Renal pelvis (tissue), 1 donor: ENCODE measurements at regions not wholly inside any gene's neighbourhood (a gene's known extent, or its start where the extent isn't known, plus 50 kb on each side); places are given as distances from the start of the nearest gene placed in this dataset.

Experiments
- DNase-seq: peaks from one replicate; pipeline ENCODE4 v3.0.0-alpha.2; 2013

DNA sequence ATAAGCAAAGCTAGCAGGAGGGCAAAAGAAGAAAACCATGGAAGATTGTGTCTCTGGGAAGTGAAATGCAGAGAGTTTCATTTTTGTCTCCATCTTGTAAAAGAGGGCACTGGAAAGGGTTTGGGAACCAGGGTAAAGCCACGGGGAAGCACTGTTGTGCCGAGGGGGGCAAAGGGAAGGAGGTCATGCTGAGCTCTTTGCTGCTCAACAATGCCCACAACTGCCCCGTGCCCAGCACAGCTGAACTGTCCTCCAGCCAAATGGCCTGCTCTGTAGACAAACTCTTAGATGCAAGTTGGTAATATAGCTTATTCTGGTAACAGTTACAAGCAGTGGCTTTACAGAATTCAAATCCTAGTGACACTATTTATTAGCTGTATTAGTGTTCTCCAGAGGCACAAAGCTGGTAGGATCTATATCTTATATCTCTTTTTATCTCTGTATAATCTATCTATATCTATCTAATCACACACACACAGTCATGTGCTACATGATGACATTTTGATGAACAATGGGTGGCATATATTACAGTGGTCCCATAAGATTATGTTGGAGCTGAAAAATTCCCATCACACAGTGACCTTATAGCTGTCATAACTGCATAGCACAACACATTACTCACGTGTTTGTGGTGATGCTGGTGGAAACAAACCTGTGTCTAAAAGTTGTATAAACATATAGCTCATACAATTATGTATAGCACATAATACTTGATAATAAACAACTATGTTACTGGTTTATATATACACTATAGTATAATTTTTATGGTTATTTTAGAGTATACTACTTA lies 203.4 kb upstream of the DDHD1 start:
- no peak for DNase-seq

DNA sequence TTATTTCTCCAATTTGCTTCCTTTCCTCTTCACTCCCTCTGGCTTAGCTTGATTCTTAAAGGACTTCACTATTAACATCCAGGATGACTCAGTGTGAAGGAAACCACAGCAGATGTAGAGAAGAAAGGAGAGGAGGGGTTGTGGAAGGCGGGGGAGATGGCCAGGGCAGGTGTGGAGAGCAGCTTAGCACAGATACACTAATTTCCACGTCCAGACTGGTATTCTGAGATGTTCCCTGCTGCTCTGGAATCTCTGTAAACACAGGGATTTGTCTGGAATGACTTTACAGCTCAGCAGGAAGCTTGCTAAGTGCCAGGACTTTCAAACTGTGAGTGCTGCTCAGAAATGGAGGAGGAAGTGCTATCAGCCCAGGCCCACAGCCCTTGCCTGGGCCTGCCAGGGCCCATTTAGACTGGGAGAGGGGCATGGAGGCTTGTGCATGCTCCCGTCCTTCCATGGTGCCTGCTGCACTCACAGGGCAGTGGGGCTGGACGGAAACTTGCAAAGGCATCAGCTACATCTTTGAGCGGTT lies 202.5 kb upstream of the DDHD1 start:
- DNase-seq = no peak

DNA sequence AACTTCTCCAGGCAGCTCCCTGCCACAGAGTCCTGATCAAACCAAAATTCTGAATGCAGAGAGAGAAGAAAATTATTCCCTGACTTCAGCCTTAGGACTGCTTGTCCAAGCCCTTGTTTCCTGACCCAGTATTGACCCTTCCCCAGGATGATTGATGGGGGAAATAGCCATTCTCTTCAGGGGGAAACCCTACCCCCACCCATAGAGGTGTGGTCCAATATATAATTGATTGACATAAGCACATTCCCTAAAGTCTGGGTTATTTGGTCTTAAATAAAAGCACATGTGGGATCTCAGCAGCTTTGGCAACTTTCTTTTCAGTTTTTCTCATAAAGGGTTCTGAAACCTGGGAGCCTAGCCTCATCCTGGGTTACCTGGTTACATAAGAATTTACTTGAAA lies 201.2 kb upstream of the DDHD1 start:
- DNase-seq = no peak

DNA sequence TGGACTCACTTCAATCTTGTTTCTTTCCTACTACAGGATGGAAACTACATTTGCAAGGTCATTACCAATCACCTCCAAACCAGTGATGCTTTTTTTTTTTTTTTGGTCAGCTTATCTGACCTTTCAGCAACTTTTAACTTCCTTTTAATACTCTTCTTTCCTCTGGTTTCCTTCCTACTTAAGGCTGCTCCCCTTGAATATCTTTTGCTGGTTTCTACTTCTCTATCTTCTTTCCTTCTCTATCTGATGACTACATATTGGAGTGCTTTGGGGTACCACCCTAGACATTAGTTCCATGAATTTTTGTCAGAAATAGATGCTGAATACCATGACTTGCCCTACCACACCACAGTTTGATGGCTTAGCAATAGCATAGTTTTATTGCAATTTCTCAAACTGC lies 197.7 kb upstream of the DDHD1 start:
- DNase-seq = no peak

DNA sequence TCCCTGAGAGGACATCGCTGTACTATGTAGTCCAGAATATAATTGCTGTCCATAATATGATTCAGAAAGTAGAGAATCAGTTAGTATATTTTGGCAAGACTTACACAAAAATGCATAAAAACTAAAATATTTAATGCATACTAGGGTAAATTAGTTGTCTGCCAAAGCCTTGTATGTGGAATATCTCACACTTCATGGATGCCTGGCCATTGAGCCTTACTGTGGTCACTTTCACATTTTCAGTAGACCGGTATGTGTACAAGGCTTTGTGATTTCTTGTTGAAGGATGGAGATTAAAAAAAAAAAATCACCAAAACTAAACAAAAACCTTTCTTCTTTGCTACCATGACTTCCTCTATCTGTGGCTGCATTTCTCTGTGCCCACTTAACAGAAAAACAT lies 197.3 kb upstream of the DDHD1 start:
- DNase-seq = no peak

DNA sequence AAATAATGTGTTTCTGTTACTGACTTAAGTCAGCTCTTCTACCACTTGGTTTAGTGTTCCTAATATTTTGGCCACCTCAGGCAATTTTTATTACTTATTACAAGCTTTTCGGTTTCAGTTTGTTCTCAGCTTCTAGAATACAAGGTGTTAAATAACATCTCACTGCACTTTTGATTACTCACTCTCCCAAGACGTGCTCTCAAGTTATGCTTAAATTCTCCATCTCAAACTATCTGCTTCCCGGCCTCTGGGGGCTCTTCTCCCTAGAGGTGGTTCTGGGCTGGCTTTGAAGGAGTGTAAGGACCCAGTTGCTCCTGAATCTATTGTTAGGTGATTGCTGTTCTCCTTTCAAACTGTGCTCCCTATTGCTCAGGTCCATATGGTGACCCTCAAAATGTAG lies 193.9 kb upstream of the DDHD1 start:
- no peak for DNase-seq

DNA sequence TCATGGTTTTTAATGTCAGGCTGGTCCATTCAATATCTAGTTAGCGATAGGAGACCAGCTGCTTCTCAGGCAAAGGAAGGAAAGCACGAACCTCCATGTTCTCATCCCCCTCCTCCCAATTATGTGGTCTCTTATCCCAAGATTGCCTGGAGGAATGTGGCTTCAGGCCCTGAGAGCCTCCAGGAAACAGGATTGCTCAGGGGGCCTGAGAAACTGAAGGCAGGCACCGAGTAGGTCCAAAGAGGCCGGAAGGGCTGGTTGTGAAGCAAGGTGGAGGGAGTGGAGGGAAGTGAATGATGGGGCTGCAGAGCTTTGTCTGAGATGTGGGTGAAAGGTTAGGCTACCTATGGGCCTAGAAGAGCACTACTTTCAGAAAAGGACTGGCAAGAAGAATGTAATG lies 188.2 kb upstream of the DDHD1 start:
- no peak for DNase-seq

DNA sequence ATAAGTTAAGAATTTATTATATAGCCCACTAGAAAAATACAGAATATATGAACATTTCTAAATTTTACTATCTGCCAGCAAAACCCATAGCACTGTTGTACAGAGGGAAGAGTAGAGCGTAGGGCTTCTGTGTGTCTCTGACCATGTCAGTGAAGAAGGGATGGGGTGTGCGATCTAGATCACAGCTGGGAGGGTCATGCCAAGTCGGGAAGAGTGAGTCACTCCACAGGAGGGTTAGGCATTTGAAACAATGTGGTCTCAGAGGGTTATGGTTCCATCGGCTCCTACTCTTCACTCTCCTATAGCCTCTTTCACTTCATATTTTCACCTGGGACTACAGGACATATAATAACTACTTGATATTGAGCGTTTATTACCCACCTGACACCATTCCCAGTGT lies 185.1 kb upstream of the DDHD1 start:
- no peak for DNase-seq

DNA sequence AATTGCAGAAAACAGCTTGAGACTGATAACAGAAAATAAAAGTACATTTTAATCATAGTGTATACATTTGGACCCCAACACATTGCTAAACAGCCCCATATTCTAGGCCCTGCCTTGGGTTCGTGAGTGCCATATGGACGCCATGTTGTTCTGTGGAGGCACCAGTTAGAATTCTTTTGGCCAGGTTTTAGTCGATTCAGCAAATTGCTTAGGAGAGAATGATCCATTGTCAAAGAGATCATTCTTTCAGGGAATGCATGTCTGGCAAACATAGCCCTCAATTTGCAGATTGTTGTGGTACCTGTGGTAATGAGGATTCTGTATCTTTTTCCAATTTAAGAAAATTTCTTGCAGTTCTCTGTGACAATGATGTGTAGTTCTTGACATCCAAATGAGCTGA lies 183.6 kb upstream of the DDHD1 start:
- no peak for DNase-seq

DNA sequence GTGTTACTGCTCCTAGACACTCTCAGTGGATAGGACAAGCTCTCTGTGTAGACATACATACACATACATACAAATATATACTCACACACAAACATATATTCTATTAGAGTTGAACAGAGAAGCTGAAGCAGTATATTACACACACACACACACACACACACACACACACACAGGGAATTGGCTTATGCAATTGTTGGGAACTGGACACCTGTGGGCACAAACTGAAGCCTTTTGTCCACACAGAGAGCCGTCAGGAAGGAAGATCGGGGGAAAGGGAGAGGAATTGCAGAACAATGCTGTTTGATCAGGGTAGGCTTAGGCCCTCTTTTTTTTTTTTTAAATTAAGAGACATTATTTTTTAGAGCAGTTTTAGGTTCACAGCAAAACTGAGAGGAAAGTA lies 180.7 kb upstream of the DDHD1 start:
- DNase-seq = no peak

DNA sequence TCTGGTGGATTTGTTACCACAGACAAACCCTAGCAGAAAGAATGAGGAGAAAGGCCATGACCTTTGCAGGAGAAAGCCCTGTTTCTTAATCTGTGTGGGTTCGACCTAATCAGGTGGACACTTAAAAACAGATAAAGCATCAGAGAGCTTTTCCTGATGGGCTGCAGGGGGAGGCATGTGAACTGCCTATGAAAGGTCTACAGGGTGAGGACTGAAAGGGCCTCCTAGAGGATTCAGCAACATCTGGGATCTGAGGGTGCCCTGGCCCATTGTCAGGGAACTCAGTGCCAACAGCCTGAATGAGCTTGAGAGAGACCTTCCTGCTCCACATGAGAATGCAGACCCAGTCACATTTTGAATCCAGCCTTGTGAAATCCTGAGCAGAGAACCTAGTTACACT lies 178.8 kb upstream of the DDHD1 start:
- no peak for DNase-seq

DNA sequence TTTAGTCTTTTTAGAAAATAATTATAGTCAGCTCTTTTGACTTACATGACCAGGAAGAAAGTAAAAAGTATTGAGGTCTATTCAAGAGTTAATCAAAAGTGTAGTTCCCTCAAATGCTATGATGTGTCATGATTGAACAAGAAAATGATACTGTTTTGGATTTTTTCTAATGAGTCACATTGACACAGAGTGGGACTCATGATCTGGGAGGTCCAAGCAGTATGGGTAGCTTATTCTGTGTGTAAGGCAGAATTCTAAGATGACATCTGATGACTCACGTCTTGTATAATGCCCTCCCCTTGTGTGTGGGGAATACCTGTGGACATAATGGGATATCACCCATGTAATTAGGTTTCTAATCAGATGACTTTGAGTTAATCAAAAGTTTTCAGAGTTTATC lies 178.1 kb upstream of the DDHD1 start:
- DNase-seq = no peak

DNA sequence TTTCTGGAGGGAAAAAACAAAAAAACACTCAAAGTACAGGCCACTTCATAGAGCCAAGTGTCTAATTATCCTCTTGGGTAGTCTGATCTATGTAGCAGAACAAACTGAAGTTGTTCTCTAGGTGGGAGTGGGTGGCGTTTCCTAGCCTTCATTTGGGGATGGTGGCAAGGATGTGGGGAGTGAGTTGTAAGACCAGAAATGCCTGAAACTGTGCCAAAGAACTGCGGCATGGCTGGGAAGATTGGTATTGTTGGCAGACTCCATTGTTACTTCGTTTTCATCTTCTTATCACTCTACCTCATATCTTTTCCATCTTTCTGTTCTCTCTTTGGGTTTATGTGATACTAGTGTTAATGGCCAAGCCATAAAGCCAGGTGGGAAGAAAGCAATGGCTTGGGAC lies 177.3 kb upstream of the DDHD1 start:
- DNase-seq = no peak

DNA sequence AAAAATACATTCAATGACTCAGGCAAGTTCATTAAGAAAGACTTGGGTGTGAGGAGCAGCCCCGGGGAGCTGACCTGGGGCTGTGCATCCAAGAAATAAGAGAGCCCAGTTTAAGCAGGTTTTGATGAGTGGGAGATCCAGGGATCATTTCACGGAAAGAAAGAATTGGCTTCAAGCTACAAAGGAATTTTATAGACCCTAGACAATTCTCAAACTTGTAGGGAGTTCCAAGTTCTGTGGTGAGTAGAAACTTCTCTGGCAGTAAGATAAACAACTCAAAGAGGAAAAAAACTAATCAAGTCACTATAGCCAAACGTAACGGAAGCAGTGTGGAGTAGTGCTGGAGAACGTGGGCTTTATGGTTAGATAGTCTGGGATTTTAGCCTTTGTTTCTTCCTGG lies 175.7 kb upstream of the DDHD1 start:
- DNase-seq = no peak

DNA sequence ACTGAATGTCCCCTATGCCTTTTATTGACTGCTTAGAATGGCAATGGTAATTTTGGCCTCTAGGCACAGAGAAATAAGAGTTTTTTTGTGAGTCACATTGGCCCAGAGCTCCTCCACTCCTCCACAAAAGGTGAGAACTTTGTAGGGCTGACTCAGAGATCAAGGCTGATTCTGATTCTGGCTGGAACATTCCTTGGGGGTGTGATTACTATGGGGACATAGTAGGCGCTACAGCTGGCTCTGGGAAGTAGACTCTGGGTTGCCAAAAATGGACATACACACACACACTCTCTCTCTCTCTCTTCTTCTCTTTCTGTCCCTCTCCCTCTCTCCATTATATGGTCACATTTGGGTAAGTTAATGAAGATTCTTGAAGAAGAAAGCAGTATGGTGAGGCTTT lies 174.6 kb upstream of the DDHD1 start:
- DNase-seq = no peak

DNA sequence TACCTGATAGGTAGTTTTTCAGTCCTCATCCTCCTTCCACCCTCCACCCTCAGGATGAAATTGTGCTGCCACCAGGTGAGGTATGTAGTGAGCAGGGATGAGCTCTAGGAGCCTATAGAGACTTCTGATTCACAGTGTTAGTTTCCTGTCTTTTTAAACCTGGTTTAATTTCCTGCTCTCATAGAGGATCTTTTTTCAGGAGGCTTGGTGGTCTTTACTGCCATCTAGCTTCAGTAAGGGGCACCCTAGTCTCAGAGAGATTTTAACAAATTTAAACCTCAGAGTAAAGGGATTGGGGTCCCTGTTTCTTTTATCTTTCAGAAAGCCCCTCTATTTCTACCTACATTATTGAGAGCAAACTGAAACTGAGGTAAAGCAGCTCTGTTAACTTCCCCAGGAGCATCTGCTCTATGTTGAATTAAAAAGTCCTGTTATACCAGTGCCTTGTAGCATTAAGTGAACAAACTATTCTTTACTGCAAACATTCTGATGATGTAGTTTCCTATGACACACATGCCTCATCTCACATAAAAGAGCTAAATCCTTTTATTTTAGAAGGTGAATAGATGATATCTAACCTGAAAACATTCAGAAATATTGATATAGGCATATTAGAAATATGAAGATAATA lies 172.2 kb upstream of the DDHD1 start:
- peak; percentile 21 for DNase-seq

DNA sequence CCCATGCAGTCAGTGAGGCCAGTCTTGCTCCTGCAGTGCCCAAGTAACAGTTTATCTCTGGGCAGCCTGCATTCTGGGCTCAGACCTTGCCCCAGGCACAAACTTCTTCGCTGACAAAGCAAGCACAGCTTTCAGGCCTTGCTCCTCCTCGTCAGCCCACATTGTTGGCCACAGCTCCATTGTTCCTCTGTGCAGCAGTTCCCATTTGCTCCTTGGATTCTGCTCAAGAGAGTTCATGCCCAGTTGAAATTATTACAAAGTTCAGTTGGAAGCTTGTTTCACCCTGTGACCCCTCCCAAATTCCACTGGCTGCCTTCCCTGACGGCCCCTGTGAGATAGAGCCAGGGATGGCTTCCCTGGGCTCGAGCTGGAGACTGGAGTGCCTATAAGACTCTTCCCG lies 163.4 kb upstream of the DDHD1 start:
- DNase-seq = no peak

DNA sequence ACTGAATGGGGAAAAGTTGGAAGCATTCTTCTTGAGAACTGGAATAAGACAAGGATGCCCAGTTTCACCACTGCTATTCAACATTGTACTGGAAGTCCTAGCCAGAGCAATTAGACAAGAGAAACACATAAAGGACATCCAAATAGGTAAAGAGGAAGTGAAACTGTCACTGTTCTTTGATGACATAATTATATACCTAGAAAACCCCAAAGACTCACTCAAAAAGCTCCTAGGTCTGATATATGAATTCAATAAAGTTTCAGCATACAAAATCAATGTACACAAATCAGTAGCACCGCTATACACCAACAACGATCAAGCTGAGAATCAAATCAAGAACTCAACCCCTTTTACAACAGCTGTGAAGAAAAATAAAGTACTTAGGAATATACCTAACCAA lies 157.3 kb upstream of the DDHD1 start:
- no peak for DNase-seq

DNA sequence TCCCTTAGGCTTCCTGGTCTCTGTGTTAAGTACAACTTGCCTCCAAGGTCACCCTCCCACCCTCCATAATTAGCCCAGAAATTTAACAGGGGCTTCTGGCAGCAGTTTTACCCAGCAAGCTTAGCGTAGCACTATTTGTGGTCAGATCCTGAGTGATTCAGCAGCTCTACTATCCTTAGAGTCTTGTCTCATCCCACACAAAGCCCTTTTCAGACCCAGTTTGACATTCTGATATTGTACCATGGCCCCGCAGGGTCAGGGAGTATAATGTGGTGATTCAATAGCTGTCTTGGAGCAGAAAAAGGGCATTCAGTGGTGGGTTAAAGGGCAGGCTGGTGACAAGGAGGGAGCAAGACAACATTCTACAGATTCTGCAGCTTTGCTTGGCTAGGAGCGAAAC lies 153.8 kb upstream of the DDHD1 start:
- peak; percentile 42 for DNase-seq

DNA sequence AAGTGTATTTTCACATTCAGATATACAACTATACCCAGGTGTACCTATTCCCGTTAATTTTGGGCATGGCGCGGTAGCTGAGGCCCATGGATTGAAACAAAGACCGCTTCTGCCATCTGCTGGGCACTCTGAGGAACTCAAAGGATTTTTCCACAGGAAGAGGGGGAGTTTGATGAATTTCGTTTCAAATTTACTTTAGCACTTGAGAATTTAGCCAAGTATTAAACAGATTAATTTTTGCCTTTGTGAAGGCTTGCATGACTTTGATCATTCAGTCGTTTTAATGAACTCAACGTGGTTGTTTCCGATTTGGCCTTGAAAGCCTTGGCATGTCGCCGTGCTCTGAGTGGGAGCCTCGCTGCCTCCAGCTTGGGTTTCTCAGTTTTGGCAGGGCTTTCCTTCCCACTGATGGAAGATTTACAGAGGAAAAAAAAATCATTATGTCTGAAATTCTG lies 153.2 kb upstream of the DDHD1 start:
- DNase-seq = peak; percentile 87

DNA sequence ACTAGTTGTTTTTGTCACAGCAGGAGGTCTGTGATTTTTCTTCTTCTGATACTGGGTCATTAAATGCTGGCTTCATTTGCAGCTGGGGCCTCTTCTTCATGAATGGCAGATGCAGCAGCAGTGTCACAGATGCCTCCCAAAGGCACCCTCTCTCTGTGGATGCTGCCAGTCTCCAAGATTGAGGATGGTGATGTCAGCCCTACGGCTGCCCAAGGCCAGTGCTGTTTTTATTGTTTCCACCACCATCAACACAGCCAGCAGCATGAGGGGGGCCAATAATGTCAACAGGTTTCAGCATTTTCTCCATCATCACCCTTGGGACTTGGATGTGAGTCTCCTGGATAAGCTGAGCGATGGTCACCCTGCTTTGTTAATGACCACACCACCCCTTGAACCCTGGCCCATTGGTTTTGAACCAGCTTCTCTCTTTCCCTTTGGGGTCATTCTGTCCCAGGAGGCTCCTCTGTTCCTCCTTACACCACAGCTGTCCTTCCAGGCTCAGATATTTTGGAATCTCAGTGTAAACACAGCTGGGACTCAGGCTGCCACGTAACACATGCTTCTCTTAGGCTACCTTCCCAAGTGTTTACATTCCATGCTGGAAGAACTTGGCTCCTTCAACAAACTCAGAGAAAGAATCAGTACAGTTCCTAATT lies 151.7 kb upstream of the DDHD1 start:
- no peak for DNase-seq

DNA sequence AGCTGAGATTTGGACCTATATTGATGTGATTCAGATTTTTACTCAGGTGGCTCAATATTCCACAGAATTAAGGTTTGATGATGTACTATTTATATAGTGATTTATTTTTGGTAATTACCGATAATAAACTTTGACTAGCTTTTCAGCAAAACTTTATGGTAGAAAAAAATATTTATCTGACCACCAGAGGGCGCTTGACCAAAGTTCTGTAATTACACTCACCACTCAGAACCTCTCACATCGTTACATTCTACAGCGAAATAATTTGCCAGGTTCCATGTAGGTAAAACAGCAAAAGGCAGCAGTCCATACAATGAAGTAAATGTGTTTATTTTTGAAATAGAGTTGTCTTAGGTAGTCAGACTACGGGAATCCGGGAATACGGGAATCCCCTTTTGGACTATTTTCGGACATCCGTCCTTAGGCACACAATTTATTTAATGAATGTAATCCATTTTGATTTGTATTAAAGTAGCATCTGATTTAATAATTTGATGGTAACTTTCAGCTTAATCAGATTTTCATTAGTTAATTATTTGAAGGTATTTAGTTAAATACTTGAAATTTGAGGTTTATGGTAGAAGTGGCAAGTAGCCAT lies 143.0 kb upstream of the DDHD1 start:
- peak; percentile 16 for DNase-seq

DNA sequence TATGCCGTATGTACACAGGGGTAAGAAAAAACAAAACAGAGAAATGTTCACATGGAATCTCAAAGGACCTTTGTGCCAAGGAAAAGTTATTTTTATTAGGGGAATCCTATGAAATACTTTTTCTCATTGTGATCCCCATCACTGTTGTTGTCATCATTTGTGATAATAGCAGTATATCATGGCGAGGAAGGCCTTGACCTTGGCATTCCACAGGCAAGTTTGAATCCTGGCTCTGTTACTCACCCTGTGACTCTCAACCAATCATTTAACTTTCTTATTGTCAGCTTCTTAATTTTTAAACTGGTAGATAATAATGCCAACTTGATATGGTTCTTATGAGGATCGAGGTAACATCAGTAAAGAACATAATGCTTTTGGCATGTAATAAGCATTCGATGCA lies 142.2 kb upstream of the DDHD1 start:
- DNase-seq = no peak
